GM19025 (cell line): ENCODE measurements at regions not wholly inside any gene's neighbourhood (a gene's known extent, or its start where the extent isn't known, plus 50 kb on each side); places are given as distances from the start of the nearest gene placed in this dataset.
"Not testable (repeated sequence)": the region's sequence is repeated elsewhere in the genome, so short reads cannot be mapped to it uniquely, and the experiment has no call there.

Source experiments
- ATAC-seq: cut with Tn5 transposase; IDR thresholded peaks from one replicate; pipeline ENCODE4 v1.9.1; 2021; ENCODE audit warnings: mild to moderate bottlenecking, low read depth, moderate library complexity; ENCODE audit not compliant: unreplicated experiment

GRCh38 chr7:124179641-124180040 lies 146.8 kb upstream of the TMEM229A start:
- ATAC-seq, result no peak

GRCh38 chr7:124177891-124178290 lies 145.0 kb upstream of the TMEM229A start:
- no peak for ATAC-seq

- ATAC-seq, result not testable (repeated sequence)
These were observed 138.9 kb upstream of the TMEM229A start for GRCh38 chr7:124171812-124172211.

DNA sequence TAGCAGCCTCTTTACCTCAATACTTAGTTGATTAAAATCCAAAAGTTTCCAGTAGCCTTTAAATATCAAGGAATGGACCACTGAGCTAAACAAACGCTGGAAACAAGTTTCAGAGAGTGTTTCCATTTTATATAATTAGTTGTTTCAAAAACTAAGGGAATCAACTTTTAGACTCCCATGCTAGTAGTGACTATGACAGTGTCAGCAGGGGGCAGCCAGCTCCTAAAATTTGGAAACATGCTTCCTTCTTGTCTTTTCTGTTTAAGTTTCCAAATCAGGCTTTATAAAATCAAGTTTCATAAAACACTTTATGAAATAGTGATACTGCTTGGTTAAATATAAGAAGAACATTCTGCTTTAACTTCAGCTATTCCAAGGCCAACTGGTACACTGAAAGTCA lies 138.2 kb upstream of the TMEM229A start:
- ATAC-seq, result no peak

DNA sequence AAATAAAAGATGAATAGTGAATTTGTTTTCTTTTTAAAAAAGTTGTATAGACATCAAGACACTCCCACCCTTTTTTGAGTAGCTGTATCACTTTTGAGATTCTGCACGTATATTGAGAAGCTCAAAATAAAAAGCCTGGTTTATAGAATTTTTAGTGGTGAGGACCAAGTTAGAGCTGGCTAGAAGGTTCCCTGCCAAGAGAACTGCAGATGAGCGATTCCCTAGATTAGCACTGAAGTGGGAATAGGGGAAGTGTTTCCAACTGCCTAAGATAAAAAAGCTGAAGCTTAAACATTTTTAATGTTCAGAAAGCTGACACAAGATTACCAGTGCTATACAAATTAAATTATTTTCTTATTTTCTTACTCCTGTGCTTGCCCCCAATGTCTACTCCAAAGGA lies 135.7 kb upstream of the TMEM229A start:
- ATAC-seq, result no peak

DNA sequence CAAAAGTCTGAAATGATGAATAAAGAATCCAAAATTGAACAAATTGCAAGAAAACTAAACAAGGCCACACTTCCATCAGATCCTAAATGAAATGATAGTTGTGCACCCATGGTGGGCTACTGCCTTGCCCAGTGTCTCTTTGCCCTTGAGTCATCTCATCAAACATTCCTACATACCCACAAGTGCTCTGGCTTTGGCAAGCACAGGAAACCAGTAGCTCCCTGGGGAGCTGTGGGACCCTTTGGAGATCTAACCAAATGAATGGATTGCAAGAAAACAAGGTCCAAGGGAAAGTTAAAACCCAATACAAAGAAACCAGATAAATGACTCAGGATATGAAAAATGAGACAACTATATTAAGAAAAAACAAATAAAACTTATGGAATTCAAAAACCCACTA lies 129.8 kb upstream of the TMEM229A start:
- ATAC-seq, result no peak

DNA sequence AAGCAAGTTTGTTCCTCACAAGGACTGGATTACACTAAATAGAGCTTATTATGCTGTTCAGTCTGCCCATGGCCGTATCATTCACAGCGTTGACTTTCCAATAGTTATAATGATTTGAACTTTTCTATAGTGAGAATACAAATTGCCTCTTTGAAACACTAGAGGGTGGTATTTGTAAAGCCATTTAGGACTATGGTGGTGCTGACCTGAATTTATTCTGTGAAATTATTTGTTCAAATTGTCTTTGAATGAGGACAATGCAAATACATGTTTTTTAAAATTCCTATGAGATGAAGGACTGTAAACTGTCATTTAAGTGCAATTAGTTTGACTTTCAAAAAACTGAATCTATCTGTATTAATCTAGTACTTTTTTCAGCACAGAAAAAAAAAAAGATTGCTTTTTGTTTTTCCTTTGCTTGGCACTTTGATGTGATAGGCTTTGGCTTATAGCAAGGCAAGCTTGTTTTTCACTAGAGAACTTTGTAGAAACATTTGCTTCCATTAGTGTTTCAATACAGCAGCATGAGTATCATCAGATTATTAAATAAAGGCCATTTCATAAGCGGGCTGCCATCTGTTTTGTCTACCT lies 122.7 kb upstream of the TMEM229A start:
- ATAC-seq, result no peak

DNA sequence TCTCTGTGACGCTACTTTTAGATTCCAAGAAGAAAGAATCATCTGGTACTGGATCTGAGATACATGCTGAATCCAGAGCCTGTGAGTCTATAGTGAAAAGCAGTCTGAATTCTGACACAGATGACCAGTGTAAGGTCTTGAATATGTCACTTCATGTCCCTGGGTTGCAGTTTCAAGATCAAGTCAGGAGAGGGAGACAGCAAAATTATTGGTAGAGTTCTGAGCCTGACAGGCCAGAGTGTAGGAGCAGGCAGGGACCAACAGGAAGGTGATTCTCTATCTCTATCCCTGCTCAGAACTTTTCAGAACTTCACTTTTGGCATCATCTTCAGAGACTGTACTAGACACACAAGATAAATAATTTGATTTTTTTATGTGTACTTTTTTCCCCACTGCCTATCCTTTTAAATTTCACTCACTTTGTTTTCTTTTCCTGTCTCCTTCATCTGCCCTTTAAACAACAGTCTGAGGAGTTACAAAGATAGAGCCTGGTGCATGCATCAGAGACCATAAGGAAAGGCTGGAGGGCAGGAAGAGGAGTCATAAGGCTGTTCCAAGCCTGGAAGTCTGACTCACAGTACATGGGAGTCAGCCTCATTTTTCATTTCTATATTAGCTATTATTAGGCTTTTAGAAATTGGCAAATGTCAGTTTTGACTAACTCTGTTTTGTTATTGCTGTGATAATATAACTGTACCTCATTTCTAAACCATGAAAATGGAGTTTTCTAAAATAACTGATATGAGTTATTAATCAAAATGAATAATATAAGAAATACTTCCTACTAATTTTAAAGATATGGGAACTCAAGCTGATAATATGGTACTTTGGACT lies 120.2 kb upstream of the TMEM229A start:
- ATAC-seq, result peak; percentile 43

GRCh38 chr7:124137664-124138063 lies 104.8 kb upstream of the TMEM229A start:
- ATAC-seq, result no peak

- ATAC-seq, result no peak
These were observed 91.3 kb upstream of the TMEM229A start for GRCh38 chr7:124124201-124124600.

DNA sequence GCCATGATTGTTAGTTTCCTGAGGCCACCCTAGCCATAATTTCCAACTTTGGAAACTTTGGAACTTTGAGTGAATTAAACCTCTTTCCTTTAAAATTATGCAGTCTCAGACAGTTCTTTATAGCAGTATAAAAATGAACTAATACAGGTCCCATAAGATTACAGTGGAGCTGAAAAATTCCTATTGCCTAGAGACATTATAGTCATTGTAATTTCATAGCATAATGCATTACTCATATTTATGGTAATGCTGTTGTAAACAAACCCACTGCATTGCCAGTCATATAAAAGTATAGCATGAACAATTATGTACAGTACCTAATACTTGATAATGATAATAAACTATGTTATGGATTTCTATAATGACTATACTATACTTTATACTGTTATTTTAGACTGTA lies 88.0 kb upstream of the TMEM229A start:
- no peak for ATAC-seq

GRCh38 chr7:124113045-124113444 lies 80.2 kb upstream of the TMEM229A start:
- ATAC-seq, result no peak

- ATAC-seq, result no peak
These were observed 73.7 kb upstream of the TMEM229A start for GRCh38 chr7:124106575-124106974.

DNA sequence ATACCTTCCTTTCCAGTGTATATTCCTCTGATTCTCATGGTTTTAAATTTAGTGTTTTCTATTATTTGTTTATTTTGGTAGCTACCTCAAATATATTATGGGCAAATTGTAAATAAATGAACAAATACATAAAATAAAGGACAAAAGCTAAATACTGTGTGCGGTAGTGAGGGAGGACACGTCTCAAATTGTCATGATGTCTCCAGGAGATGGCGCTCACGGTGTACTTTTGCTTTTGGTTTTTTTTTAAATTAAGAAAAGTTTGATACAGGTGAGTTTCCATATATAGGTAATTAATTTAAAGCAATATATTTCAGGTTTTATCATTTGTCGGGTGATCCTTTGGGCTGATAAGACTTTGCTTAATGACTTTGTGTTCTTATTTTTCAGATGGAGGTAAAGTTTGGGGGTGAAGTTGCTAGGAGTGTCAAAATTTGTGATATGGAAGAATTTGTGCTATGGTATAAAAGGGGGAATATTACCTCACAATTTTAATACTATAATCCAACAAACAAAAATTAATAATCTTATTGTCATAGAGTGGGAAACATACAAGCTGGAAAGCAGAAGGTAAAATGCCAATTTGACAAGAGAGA lies 68.4 kb upstream of the TMEM229A start:
- no peak for ATAC-seq

- ATAC-seq, result no peak
These were observed 67.3 kb upstream of the TMEM229A start for GRCh38 chr7:124100190-124100589.

DNA sequence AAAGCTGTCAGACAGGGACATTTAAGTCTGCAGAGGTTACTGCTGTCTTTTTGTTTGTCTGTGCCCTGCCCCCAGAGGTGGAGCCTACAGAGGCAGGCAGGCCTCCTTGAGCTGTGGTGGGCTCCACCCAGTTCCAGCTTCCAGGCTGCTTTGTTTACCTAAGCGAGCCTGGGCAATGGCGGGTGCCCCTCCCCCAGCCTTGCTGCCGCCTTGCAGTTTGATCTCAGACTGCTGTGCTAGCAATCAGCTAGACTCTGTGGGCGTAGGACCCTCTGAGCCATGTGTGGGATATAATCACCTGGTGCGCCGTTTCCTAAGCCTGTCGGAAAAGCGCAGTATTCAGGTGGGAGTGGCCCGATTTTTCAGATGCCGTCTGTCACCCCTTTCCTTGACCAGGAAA lies 66.7 kb upstream of the TMEM229A start:
- not testable (repeated sequence) for ATAC-seq

GRCh38 chr7:124089621-124090020 lies 56.8 kb upstream of the TMEM229A start:
- no peak for ATAC-seq

GRCh38 chr7:124088590-124088989 lies 55.7 kb upstream of the TMEM229A start:
- no peak for ATAC-seq

DNA sequence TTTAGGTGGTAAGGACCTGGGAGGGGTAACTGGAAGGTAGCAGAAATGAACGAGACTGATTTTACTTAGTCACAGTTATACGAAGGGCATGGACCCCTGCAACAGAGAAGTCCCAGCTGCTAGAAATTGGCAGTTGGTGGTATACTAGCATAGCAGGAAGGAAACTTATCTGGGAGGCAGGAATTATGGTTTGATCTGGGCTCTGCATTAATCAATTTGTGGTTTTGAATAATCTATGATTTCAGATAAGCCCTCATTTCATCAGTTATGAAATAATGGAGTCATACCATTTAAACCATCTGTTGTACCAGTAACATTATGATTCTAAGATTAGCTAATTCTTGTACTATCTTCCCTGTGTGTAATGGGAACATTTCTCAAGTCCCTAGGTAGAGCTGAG lies 54.0 kb upstream of the TMEM229A start:
- no peak for ATAC-seq

- ATAC-seq, result no peak
These were observed 52.3 kb upstream of the TMEM229A start for GRCh38 chr7:124085179-124085578.

DNA sequence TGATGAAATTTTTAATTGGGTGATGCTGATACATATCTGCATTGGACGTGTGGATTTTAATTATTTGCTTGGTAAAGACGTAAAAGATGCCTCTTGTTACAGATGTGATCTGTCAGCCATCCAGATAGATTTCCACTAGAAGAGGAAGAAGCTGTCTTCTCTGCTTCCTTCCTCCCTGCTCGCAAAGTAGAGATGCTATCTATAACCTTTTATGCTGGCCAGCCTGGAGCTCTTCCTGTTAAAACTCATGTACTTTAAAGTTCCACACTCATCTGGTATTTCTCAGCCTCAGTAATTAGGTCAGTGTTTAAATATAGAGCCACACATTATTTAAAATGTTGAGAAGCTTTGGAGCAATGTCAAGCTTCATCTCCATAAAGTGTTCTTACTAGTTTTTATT lies 51.2 kb upstream of the TMEM229A start:
- ATAC-seq, result no peak
